DND-41 (cell line): ENCODE measurements at regions not wholly inside any gene's neighbourhood (a gene's known extent, or its start where the extent isn't known, plus 50 kb on each side); places are given as distances from the start of the nearest gene placed in this dataset.

Experiments
- ATAC-seq: fragments of 200-7000 bp; cut with Tn5 transposase; 3 replicates; pipeline ENCODE4 v1.9.1; 2021; ENCODE audit warnings: low read depth; ENCODE audit not compliant: insufficient read depth
- DNase-seq: peaks from one replicate; pipeline ENCODE4 v3.0.0-alpha.2; 2020
- H2AFZ ChIP-seq: 2 replicates; pipeline ENCODE4 v1.6.0; 2012; ENCODE audit warnings: low read depth, low read length
- H3K27ac ChIP-seq: 2 replicates; pipeline ENCODE4 v1.5.1; 2012; ENCODE audit warnings: low read length, inconsistent platforms
- H3K27me3 ChIP-seq: fragments of 200-600 bp; sonication (generic); 2 replicates; pipeline ENCODE4 v1.6.0; 2012; ENCODE audit warnings: low read length, mild to moderate bottlenecking, inconsistent platforms; ENCODE audit not compliant: insufficient read depth, poor library complexity
- H3K36me3 ChIP-seq: 2 replicates; pipeline ENCODE4 v1.5.1; 2012; ENCODE audit warnings: low read length, inconsistent platforms; ENCODE audit not compliant: insufficient read depth
- H3K4me1 ChIP-seq: 2 replicates; pipeline ENCODE4 v1.5.1; 2012; ENCODE audit warnings: mild to moderate bottlenecking, low read length; ENCODE audit not compliant: insufficient read depth
- H3K4me2 ChIP-seq: 2 replicates; pipeline ENCODE4 v1.6.0; 2012; ENCODE audit warnings: mild to moderate bottlenecking, moderate library complexity, low read length, inconsistent platforms; ENCODE audit not compliant: insufficient read depth
- H3K4me3 ChIP-seq, 2 experiments: fragments of 200-600 bp in 1 of 2; shearing (Covaris generic) in 1 of 2; 2 replicates each; pipeline ENCODE4 v1.5.1; 2012 to 2016; ENCODE audit warnings: inconsistent platforms in 2 of 2, low read length in 2 of 2, mild to moderate bottlenecking in 2 of 2, low read depth in 1 of 2, moderate library complexity in 1 of 2
- H3K79me2 ChIP-seq: 2 replicates; pipeline ENCODE4 v1.6.0; 2012; ENCODE audit warnings: low read length, inconsistent platforms; ENCODE audit not compliant: insufficient read depth
- H3K9ac ChIP-seq: 2 replicates; pipeline ENCODE4 v1.6.0; 2012; ENCODE audit warnings: low read depth, mild to moderate bottlenecking, inconsistent platforms, low read length, moderate library complexity
- H3K9me3 ChIP-seq: 2 replicates; pipeline ENCODE4 v1.5.1; 2012; ENCODE audit warnings: low read length, moderate library complexity, mild to moderate bottlenecking, inconsistent platforms; ENCODE audit not compliant: insufficient read depth, severe bottlenecking
- H4K20me1 ChIP-seq: 2 replicates; pipeline ENCODE4 v1.6.0; 2012; ENCODE audit warnings: low read length; ENCODE audit not compliant: insufficient read depth
- CTCF ChIP-seq: IDR thresholded peaks from 2 replicates; pipeline ENCODE4 v1.5.1; 2012; ENCODE audit warnings: borderline replicate concordance, low read length, moderate library complexity, mild to moderate bottlenecking; ENCODE audit not compliant: poor library complexity, severe bottlenecking; ENCODE audit errors: extremely low read depth
- EZH2 ChIP-seq: IDR thresholded peaks from 3 replicates; pipeline ENCODE4 v1.6.1; 2012; ENCODE audit warnings: borderline replicate concordance, low read depth, mild to moderate bottlenecking, moderate library complexity, low read length, inconsistent platforms; ENCODE audit not compliant: severe bottlenecking

GRCh38 chr10:106436123-106436715 lies 728.3 kb downstream of the SORCS1 start:
- Histone ChIP-seq H3K4me2 (no peak overlapping the region), H4K20me1 (no peaks in the 10 kb centered on the region), H2AFZ (no peak overlapping the region), H3K4me3 (no peak overlapping the region), H3K79me2 (no peaks in the 10 kb centered on the region), H3K9ac (no peak overlapping the region), H3K36me3 (no peaks in the 10 kb centered on the region), H3K9me3 (no peaks in the 10 kb centered on the region), H3K27ac (no peak overlapping the region), H3K27me3 (no peaks in the 10 kb centered on the region), H3K4me1 (no peaks in the 10 kb centered on the region)
- DNase-seq, result no peak
- TF ChIP-seq EZH2, result no peak
- ATAC-seq, result no peak

GRCh38 chr10:106435081-106435480 lies 729.4 kb downstream of the SORCS1 start:
- H3K4me1 ChIP-seq, result no peaks in the 10 kb centered on the region
- no peak for ATAC-seq
- H4K20me1 ChIP-seq, result no peaks in the 10 kb centered on the region
- H3K9ac ChIP-seq, result no peak overlapping the region
- no peak overlapping the region for H3K4me3 ChIP-seq
- H3K4me2 ChIP-seq, result no peak overlapping the region
- no peaks in the 10 kb centered on the region for H3K36me3 ChIP-seq
- no peak overlapping the region for H2AFZ ChIP-seq
- no peaks in the 10 kb centered on the region for H3K79me2 ChIP-seq
- no peaks in the 10 kb centered on the region for H3K9me3 ChIP-seq
- H3K27ac ChIP-seq, result no peak overlapping the region
- H3K27me3 ChIP-seq, result no peaks in the 10 kb centered on the region
- TF ChIP-seq EZH2 (no peak), CTCF (no peak)
- DNase-seq, result no peak

- Histone ChIP-seq H3K9ac (no peak overlapping the region), H4K20me1 (no peaks in the 10 kb centered on the region), H3K4me2 (no peak overlapping the region), H3K27me3 (no peaks in the 10 kb centered on the region), H2AFZ (no peak overlapping the region), H3K79me2 (no peaks in the 10 kb centered on the region), H3K27ac (no peak overlapping the region), H3K36me3 (no peaks in the 10 kb centered on the region), H3K4me1 (no peaks in the 10 kb centered on the region), H3K9me3 (no peaks in the 10 kb centered on the region), H3K4me3 (no peak overlapping the region)
- ATAC-seq (no peak), DNase-seq (no peak)
- no peak for TF ChIP-seq CTCF
- no peak for TF ChIP-seq EZH2
These were observed 739.5 kb downstream of the SORCS1 start for GRCh38 chr10:106424981-106425380.

GRCh38 chr10:106424054-106424453 lies 740.5 kb downstream of the SORCS1 start:
- no peaks in the 10 kb centered on the region for H3K27me3 ChIP-seq
- H3K27ac ChIP-seq, result no peak overlapping the region
- H3K9me3 ChIP-seq, result no peaks in the 10 kb centered on the region
- H3K4me1 ChIP-seq, result no peaks in the 10 kb centered on the region
- H3K4me3 ChIP-seq, result no peak overlapping the region
- H3K36me3 ChIP-seq, result no peaks in the 10 kb centered on the region
- no peak for DNase-seq
- no peak for TF ChIP-seq CTCF
- no peak for TF ChIP-seq EZH2
- no peaks in the 10 kb centered on the region for H4K20me1 ChIP-seq
- no peak overlapping the region for H3K9ac ChIP-seq
- no peaks in the 10 kb centered on the region for H3K79me2 ChIP-seq
- no peak for ATAC-seq
- no peak overlapping the region for H2AFZ ChIP-seq
- H3K4me2 ChIP-seq, result no peak overlapping the region
